SK-N-SH treated with all-trans-retinoic acid at 6 μM for 48 hours (cell line): ENCODE measurements at regions not wholly inside any gene's neighbourhood (a gene's known extent, or its start where the extent isn't known, plus 50 kb on each side); places are given as distances from the start of the nearest gene placed in this dataset.

Source experiments
- ARNTL ChIP-seq: fragments of 450-650 bp; formaldehyde crosslinking; IDR thresholded peaks from 2 replicates; pipeline ENCODE4 v1.5.0; 2020; ENCODE audit warnings: low read depth, mild to moderate bottlenecking, moderate library complexity, borderline replicate concordance
- BACH2 ChIP-seq: fragments of 250-450 bp; sonication (Bioruptor Pico); IDR thresholded peaks from 2 replicates; pipeline ENCODE4 v1.9.0; 2021; ENCODE audit warnings: mild to moderate bottlenecking, borderline replicate concordance
- PPARA ChIP-seq: fragments of 250-450 bp; sonication (Bioruptor Pico); IDR thresholded peaks from 2 replicates; pipeline ENCODE4 v1.5.0; 2020; ENCODE audit warnings: mild to moderate bottlenecking, borderline replicate concordance
- RARB ChIP-seq: fragments of 250-450 bp; sonication (Bioruptor Pico); IDR thresholded peaks from 2 replicates; pipeline ENCODE4 v1.8.0; 2021; ENCODE audit warnings: mild to moderate bottlenecking, moderate library complexity
- SNAI2 ChIP-seq: fragments of 250-450 bp; sonication (Bioruptor Pico); IDR thresholded peaks from 2 replicates; pipeline ENCODE4 v1.5.0; 2020; ENCODE audit warnings: mild to moderate bottlenecking, moderate library complexity
- ZFP30 ChIP-seq: fragments of 450-650 bp; formaldehyde crosslinking; IDR thresholded peaks from 2 replicates; pipeline ENCODE4 v1.5.0; 2022; ENCODE audit warnings: mild to moderate bottlenecking, moderate library complexity
- ZNF70 ChIP-seq: fragments of 450-650 bp; formaldehyde crosslinking; IDR thresholded peaks from 2 replicates; pipeline ENCODE4 v1.5.0; 2020; ENCODE audit warnings: mild to moderate bottlenecking, moderate library complexity
- ZNF8 ChIP-seq: fragments of 450-650 bp; formaldehyde crosslinking; IDR thresholded peaks from 2 replicates; pipeline ENCODE4 v1.5.0; 2020; ENCODE audit warnings: mild to moderate bottlenecking, moderate library complexity
- TF ChIP-seq, protein P1 (sequence below): fragments of 250-450 bp; sonication (Bioruptor Pico); IDR thresholded peaks from 2 replicates; pipeline ENCODE4 v1.8.0; 2020; ENCODE audit warnings: mild to moderate bottlenecking, moderate library complexity, borderline replicate concordance

DNA sequence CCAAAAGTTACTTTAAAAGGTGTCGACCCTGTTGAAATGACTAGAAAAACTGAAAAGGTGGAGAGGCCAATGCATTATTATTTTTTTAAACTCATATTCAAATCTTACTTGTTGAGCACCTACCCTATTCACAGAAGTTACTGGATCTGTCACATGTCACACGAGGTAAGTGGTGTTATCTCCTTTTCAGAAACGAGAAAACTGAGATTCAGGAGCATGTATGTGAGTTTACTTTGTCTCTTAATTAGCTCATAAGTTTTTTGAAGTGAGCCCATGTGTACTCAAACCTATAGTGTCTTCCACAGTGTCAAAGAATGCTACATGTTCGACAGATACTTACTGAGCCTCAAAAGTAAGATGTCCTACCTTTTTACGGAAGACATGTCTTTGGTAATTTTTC lies 81.8 kb upstream of the EGLN3 start:
- TF ChIP-seq SNAI2 (CRISPR knock-in tag) (no peak), ZNF70 (CRISPR knock-in tag) (no peak), ZFP30 (no peak), ZNF8 (no peak), PPARA (CRISPR knock-in tag) (no peak), BACH2 (CRISPR knock-in tag) (no peak), ARNTL (no peak), RARB (no peak)
- TF ChIP-seq, protein P1, sequence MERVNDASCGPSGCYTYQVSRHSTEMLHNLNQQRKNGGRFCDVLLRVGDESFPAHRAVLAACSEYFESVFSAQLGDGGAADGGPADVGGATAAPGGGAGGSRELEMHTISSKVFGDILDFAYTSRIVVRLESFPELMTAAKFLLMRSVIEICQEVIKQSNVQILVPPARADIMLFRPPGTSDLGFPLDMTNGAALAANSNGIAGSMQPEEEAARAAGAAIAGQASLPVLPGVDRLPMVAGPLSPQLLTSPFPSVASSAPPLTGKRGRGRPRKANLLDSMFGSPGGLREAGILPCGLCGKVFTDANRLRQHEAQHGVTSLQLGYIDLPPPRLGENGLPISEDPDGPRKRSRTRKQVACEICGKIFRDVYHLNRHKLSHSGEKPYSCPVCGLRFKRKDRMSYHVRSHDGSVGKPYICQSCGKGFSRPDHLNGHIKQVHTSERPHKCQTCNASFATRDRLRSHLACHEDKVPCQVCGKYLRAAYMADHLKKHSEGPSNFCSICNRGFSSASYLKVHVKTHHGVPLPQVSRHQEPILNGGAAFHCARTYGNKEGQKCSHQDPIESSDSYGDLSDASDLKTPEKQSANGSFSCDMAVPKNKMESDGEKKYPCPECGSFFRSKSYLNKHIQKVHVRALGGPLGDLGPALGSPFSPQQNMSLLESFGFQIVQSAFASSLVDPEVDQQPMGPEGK (CRISPR knock-in tag) = no peak
